ENCODE measurements at regions not wholly inside any gene's neighbourhood (a gene's known extent, or its start where the extent isn't known, plus 50 kb on each side); places are given as distances from the start of the nearest gene placed in this dataset.

- Histone ChIP-seq H3K27ac (no peak overlapping the region), H3K4me3 (no peak overlapping the region), H3K27me3 (no peaks in the 10 kb centered on the region), H3K4me1 (peaks cover 0 to 4% (median 0%) of the 10 kb centered on the region in 12 donors), H3K36me3 (no peaks in the 10 kb centered on the region), H3K9me3 (peaks cover 0 to 16% (median 5%) of the 10 kb centered on the region in 12 donors)
- WGBS, 4 donors = 60 to 77% (median 73%) methylated on average over 4 of the region's 4 CpGs
- no peak for TF ChIP-seq CTCF (IDR thresholded peaks at IDR 0.05)
- no peak for TF ChIP-seq POLR2A (IDR thresholded peaks at IDR 0.05)
- intact Hi-C loops (cut with DNase I) = no loop called here
- no peak for DNase-seq
- ATAC-seq = no peak
These were observed 60.5 kb upstream of the SLC5A12 start for GRCh38 chr11:26782220-26782965.

GRCh38 chr11:26783997-26784396 lies 62.1 kb upstream of the SLC5A12 start:
- peaks cover 0 to 16% (median 5%) of the 10 kb centered on the region in 12 donors for H3K9me3 ChIP-seq
- no peak for DNase-seq
- no peaks in the 10 kb centered on the region for H3K27me3 ChIP-seq
- ATAC-seq = no peak
- H3K4me3 ChIP-seq = no peak overlapping the region
- H3K4me1 ChIP-seq = no peaks in the 10 kb centered on the region
- no peaks in the 10 kb centered on the region for H3K36me3 ChIP-seq
- WGBS, 4 donors = 87 to 94% (median 88%) methylated on average over 3 of the region's 3 CpGs
- H3K27ac ChIP-seq = no peak overlapping the region
- intact Hi-C loops (cut with DNase I) = no loop called here
- TF ChIP-seq CTCF (IDR thresholded peaks at IDR 0.05) (no peak), POLR2A (IDR thresholded peaks at IDR 0.05) (no peak)

GRCh38 chr11:26790738-26791137 lies 68.9 kb upstream of the SLC5A12 start:
- Histone ChIP-seq H3K9me3 (no peaks in the 10 kb centered on the region), H3K36me3 (no peaks in the 10 kb centered on the region), H3K27ac (no peak overlapping the region), H3K27me3 (no peaks in the 10 kb centered on the region), H3K4me1 (no peaks in the 10 kb centered on the region), H3K4me3 (no peak overlapping the region)
- 24 to 30% (median 26%) methylated on average over 3 of the region's 3 CpGs for WGBS, 4 donors
- no peak for ATAC-seq
- no peak for TF ChIP-seq CTCF (IDR thresholded peaks at IDR 0.05)
- no peak for TF ChIP-seq POLR2A (IDR thresholded peaks at IDR 0.05)
- DNase-seq = no peak
- intact Hi-C loops (cut with DNase I) = no loop called here

- H3K27me3 ChIP-seq = no peaks in the 10 kb centered on the region
- no peak overlapping the region for H3K4me3 ChIP-seq
- TF ChIP-seq CTCF (IDR thresholded peaks at IDR 0.05) (no peak), POLR2A (IDR thresholded peaks at IDR 0.05) (no peak)
- no peaks in the 10 kb centered on the region for H3K4me1 ChIP-seq
- intact Hi-C loops (cut with DNase I) = no loop called here
- no peak for DNase-seq
- H3K9me3 ChIP-seq = no peaks in the 10 kb centered on the region
- ATAC-seq = no peak
- no peak overlapping the region for H3K27ac ChIP-seq
- H3K36me3 ChIP-seq = no peaks in the 10 kb centered on the region
These were observed 71.1 kb upstream of the SLC5A12 start for GRCh38 chr11:26792941-26793340.

Measured in heart left ventricle (tissue), 16 donors.